B cell (primary cell): ENCODE measurements at regions not wholly inside any gene's neighbourhood (a gene's known extent, or its start where the extent isn't known, plus 50 kb on each side); places are given as distances from the start of the nearest gene placed in this dataset.

Source experiments
- ATAC-seq: fragments of 200-7000 bp; cut with Tn5 transposase; one replicate; pipeline ENCODE4 v1.10.0; 2021; ENCODE audit warnings: low read depth, mild to moderate bottlenecking, moderate number of reproducible peaks, moderate library complexity
- CTCF ChIA-PET: fragments of 350-600 bp; sonication (Branson Sonifier 250); formaldehyde crosslinking; loops from one replicate; lab custom pipeline; 2021; ENCODE audit warnings: antibody characterized with exemption, inconsistent platforms; lab: Charles Lee
- POLR2A ChIA-PET: fragments of 350-600 bp; sonication (Branson Sonifier 250); formaldehyde crosslinking; loops from one replicate; lab custom pipeline; 2021; ENCODE audit warnings: antibody characterized with exemption; lab: Charles Lee
- DNase-seq: peaks from one replicate; pipeline ENCODE4 v3.0.0; 2013
- H2AFZ ChIP-seq: 2 replicates; pipeline ENCODE4 v1.6.1; 2012; ENCODE audit warnings: mild to moderate bottlenecking, low read depth, low read length; ENCODE audit not compliant: insufficient read depth, poor library complexity, severe bottlenecking
- H3K27ac ChIP-seq, 2 donors: 1 replicate in 1 of 2; 2 replicates in 1 of 2; pipeline ENCODE4 v1.5.1; 2012 to 2013; ENCODE audit warnings: low read length in 2 of 2, mild to moderate bottlenecking in 2 of 2, moderate library complexity in 1 of 2
- H3K27me3 ChIP-seq, 4 experiments: fragments of 200-600 bp in 1 of 4; sonication (generic) in 1 of 4; replicated peaks in 1 of 4; 1 replicate in 2 of 4; 2 replicates in 2 of 4; pipeline versions ENCODE4 v1.6.1 to v1.7.0; 2013 to 2016; ENCODE audit warnings: low read length in 3 of 4, mild to moderate bottlenecking in 2 of 4, mixed read lengths in 1 of 4, moderate library complexity in 1 of 4; ENCODE audit not compliant: insufficient read depth in 4 of 4, control insufficient read depth in 3 of 4; ENCODE audit errors: control extremely low read depth in 1 of 4
- H3K36me3 ChIP-seq, 2 experiments: replicated peaks in 1 of 2; 1 replicate in 1 of 2; 2 replicates in 1 of 2; pipeline versions ENCODE4 v1.6.1 to v1.7.1; 2013; ENCODE audit warnings: low read length in 1 of 2; ENCODE audit not compliant: insufficient read depth in 2 of 2, control insufficient read depth in 1 of 2; ENCODE audit errors: control extremely low read depth in 1 of 2, extremely low read depth in 1 of 2
- H3K4me1 ChIP-seq, 2 donors: fragments of 200-600 bp in 1 of 2; sonication (generic) in 1 of 2; 1 replicate in 1 of 2; 2 replicates in 1 of 2; pipeline versions ENCODE4 v1.5.1 to v1.6.1; 2013 to 2017; ENCODE audit warnings: low read length in 2 of 2; ENCODE audit not compliant: control insufficient read depth in 2 of 2, insufficient read depth in 2 of 2
- H3K4me2 ChIP-seq: replicated peaks from 2 replicates; pipeline ENCODE3; 2012; ENCODE audit warnings: mild to moderate bottlenecking, low read depth, low read length; ENCODE audit not compliant: poor library complexity, severe bottlenecking
- H3K4me3 ChIP-seq, 5 experiments: fragments of 200-600 bp in 1 of 5; sonication (generic) in 1 of 5; 1 replicate in 3 of 5; 2 replicates in 2 of 5; pipeline versions ENCODE4 v1.5.1 to v1.7.0; 2011 to 2016; ENCODE audit warnings: low read length in 4 of 5, mild to moderate bottlenecking in 4 of 5, low read depth in 2 of 5, control low read depth in 1 of 5, moderate library complexity in 1 of 5; ENCODE audit not compliant: insufficient read depth in 1 of 5; ENCODE audit errors: control extremely low read depth in 1 of 5, extremely low read depth in 1 of 5
- H3K79me2 ChIP-seq: fragments of 200-600 bp; sonication (generic); one replicate; pipeline ENCODE4 v1.6.0; 2016; ENCODE audit warnings: low read length; ENCODE audit not compliant: control insufficient read depth, insufficient read depth
- H3K9ac ChIP-seq: fragments of 200-600 bp; sonication (generic); 2 replicates; pipeline ENCODE4 v1.6.1; 2017; ENCODE audit warnings: mild to moderate bottlenecking, low read length, moderate library complexity
- H3K9me3 ChIP-seq, 3 donors: one replicate each; pipeline versions ENCODE4 v1.6.1 to v1.7.1; 2013; ENCODE audit warnings: low read length in 2 of 3; ENCODE audit not compliant: control insufficient read depth in 2 of 3, insufficient read depth in 1 of 3; ENCODE audit errors: control extremely low read depth in 1 of 3
- H4K20me1 ChIP-seq: 2 replicates; pipeline ENCODE4 v1.6.0; 2012; ENCODE audit warnings: mild to moderate bottlenecking, low read length; ENCODE audit not compliant: insufficient read depth, control insufficient read depth, poor library complexity, severe bottlenecking
- H3K27ac Mint-ChIP-seq: one replicate; pipeline ENCODE4 v1.8.0; 2021; ENCODE audit warnings: mixed read lengths
- H3K27me3 Mint-ChIP-seq: one replicate; pipeline ENCODE4 v1.8.0; 2021; ENCODE audit warnings: mixed read lengths
- H3K4me1 Mint-ChIP-seq: one replicate; pipeline ENCODE4 v1.8.0; 2021; ENCODE audit warnings: mixed read lengths
- H3K4me3 Mint-ChIP-seq: one replicate; pipeline ENCODE4 v1.8.0; 2021; ENCODE audit warnings: mixed read lengths
- H3K9me3 Mint-ChIP-seq: one replicate; pipeline ENCODE4 v1.8.0; 2022; ENCODE audit warnings: mixed read lengths; ENCODE audit not compliant: insufficient read depth
- EZH2 ChIP-seq: IDR thresholded peaks from 2 replicates; pipeline ENCODE4 v1.6.1; 2012; ENCODE audit warnings: borderline replicate concordance, low read depth, mild to moderate bottlenecking, moderate library complexity, low read length; ENCODE audit not compliant: insufficient read depth, poor library complexity, severe bottlenecking
- WGBS: methylation state at CpG from one replicate; pipeline ENCODE4 v1.1.5; 2013; ENCODE audit warnings: missing lambda C conversion rate; ENCODE audit not compliant: insufficient coverage; 5-methylcytosine and 5-hydroxymethylcytosine counted together
- intact Hi-C: fragments of 100-400 bp; cut with micrococcal nuclease; formaldehyde crosslinking; loops from one replicate; pipeline ENCODE4 v1.10.0; 2022
- TF ChIP-seq, protein P1 (sequence below): fragments of 200-600 bp; IDR thresholded peaks from one replicate; pipeline ENCODE4 v1.8.0; 2022; ENCODE audit warnings: antibody characterized with exemption, mild to moderate bottlenecking

DNA sequence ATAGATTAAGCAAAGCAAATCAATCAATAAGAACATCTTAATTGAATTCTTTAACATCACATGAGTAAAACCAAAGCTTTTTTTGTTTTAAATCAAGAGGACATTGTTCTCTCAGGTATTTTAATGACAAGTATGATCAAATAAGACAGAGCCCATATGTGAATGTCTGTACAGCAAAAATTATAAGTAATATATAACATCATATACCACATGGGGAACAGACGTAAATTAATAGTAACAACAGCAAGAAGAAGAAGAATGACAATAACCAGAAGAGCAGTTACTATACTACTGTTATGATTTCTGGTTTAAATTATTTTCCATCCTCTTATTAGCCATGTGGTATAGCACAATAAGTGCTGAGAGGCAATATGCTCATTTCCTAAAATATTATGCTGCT, 335.5 kb downstream of the ADAMTS20 start:
- Mint-ChIP-seq H3K4me1 (peaks cover 1% of the 10 kb centered on the region), H3K27ac (no peak overlapping the region), H3K9me3 (no peaks in the 10 kb centered on the region), H3K27me3 (peaks cover 3% of the 10 kb centered on the region), H3K4me3 (no peak overlapping the region)
- H3K4me1 ChIP-seq: peaks cover 0 to under 1% of the 10 kb centered on the region in 2 donors
- no CpG with 5 or more reads among the region's 1 CpG for WGBS
- TF ChIP-seq EZH2: no peak
- TF ChIP-seq, protein P1, sequence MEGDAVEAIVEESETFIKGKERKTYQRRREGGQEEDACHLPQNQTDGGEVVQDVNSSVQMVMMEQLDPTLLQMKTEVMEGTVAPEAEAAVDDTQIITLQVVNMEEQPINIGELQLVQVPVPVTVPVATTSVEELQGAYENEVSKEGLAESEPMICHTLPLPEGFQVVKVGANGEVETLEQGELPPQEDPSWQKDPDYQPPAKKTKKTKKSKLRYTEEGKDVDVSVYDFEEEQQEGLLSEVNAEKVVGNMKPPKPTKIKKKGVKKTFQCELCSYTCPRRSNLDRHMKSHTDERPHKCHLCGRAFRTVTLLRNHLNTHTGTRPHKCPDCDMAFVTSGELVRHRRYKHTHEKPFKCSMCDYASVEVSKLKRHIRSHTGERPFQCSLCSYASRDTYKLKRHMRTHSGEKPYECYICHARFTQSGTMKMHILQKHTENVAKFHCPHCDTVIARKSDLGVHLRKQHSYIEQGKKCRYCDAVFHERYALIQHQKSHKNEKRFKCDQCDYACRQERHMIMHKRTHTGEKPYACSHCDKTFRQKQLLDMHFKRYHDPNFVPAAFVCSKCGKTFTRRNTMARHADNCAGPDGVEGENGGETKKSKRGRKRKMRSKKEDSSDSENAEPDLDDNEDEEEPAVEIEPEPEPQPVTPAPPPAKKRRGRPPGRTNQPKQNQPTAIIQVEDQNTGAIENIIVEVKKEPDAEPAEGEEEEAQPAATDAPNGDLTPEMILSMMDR: no peak
- H3K79me2 ChIP-seq: no peaks in the 10 kb centered on the region
- POLR2A ChIA-PET: no interaction called here
- peaks cover 0 to 1% (median 0%) of the 10 kb centered on the region in 3 donors for H3K9me3 ChIP-seq
- no peak overlapping the region for H3K9ac ChIP-seq
- H3K4me2 ChIP-seq: no peak overlapping the region
- ATAC-seq: no peak
- H3K27ac ChIP-seq: no peak overlapping the region
- intact Hi-C loops: no loop called here
- H3K4me3 ChIP-seq: no peak overlapping the region
- no peak for DNase-seq
- H4K20me1 ChIP-seq: no peaks in the 10 kb centered on the region
- no peaks in the 10 kb centered on the region for H3K36me3 ChIP-seq
- H3K27me3 ChIP-seq: peaks cover 0 to 2% (median 0%) of the 10 kb centered on the region in 4 experiments
- CTCF ChIA-PET: no interaction called here
- no peak overlapping the region for H2AFZ ChIP-seq

DNA sequence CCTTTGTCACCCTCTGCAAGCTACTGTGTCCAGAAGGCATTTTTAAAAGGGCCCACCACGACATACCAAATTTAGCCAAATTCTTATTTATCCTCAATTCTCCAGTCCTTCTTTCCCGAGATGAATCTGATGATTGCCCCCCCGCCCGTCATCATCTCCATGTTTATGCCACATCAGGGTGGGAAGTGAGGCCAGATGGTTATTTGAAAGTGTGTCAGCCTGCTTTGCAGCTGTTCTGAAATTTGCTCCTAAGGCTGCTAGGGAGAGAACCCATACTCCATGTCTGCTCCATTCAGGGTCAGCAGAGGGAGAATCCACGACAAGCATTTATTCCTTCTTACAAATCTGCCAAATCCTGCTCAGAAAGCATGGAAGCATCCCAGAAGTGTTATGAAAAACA, 337.8 kb downstream of the ADAMTS20 start:
- H3K4me3 ChIP-seq: no peak overlapping the region
- Mint-ChIP-seq H3K4me1 (peaks cover 18% of the 10 kb centered on the region), H3K9me3 (no peaks in the 10 kb centered on the region), H3K27ac (no peak overlapping the region), H3K27me3 (peaks cover 3% of the 10 kb centered on the region), H3K4me3 (no peak overlapping the region)
- no peak for ATAC-seq
- H3K4me1 ChIP-seq: peaks cover 14 to 17% of the 10 kb centered on the region in 2 donors
- H3K27me3 ChIP-seq: peaks cover 0 to under 1% (median 0%) of the 10 kb centered on the region in 4 experiments
- H3K9me3 ChIP-seq: no peaks in the 10 kb centered on the region
- no CpG with 5 or more reads among the region's 5 CpGs for WGBS
- no peak overlapping the region for H3K27ac ChIP-seq
- H3K9ac ChIP-seq: no peak overlapping the region
- ChIA-PET POLR2A (no interaction called here), CTCF (no interaction called here)
- no peaks in the 10 kb centered on the region for H3K79me2 ChIP-seq
- no peak overlapping the region for H3K4me2 ChIP-seq
- no peak for DNase-seq
- TF ChIP-seq, protein P1: no peak
- no peak for TF ChIP-seq EZH2
- H3K36me3 ChIP-seq: no peaks in the 10 kb centered on the region
- intact Hi-C loops: no loop called here
- no peaks in the 10 kb centered on the region for H4K20me1 ChIP-seq
- no peak overlapping the region for H2AFZ ChIP-seq
